Spleen (tissue), 11 donors: ENCODE measurements at regions not wholly inside any gene's neighbourhood (a gene's known extent, or its start where the extent isn't known, plus 50 kb on each side); places are given as distances from the start of the nearest gene placed in this dataset.
"Not testable (repeated sequence)": the region's sequence is repeated elsewhere in the genome, so short reads cannot be mapped to it uniquely, and the experiment has no call there.

ENCODE experiments used
- DNase-seq: peaks from one replicate; pipeline ENCODE4 v3.0.0-alpha.2; 2020
- H3K27ac ChIP-seq, 8 donors: fragments of 200-600 bp; sonication (generic) in 7 of 8; 1 replicate in 4 of 8; 2 replicates in 4 of 8; pipeline versions ENCODE4 v1.5.0 to v1.8.0; 2016 to 2021; ENCODE audit warnings: inconsistent platforms in 4 of 8, mild to moderate bottlenecking in 4 of 8, moderate library complexity in 1 of 8
- H3K27me3 ChIP-seq, 7 donors: fragments of 200-600 bp; sonication (generic) in 6 of 7; replicated peaks in 1 of 7; 1 replicate in 4 of 7; 2 replicates in 3 of 7; pipeline versions ENCODE4 v1.5.0 to v1.8.0; 2016 to 2021; ENCODE audit warnings: inconsistent platforms in 3 of 7, mild to moderate bottlenecking in 1 of 7
- H3K36me3 ChIP-seq, 6 donors: fragments of 200-600 bp; sonication (generic) in 5 of 6; 1 replicate in 4 of 6; 2 replicates in 2 of 6; pipeline versions ENCODE4 v1.5.0 to v1.8.0; 2016 to 2021; ENCODE audit warnings: inconsistent platforms in 2 of 6
- H3K4me1 ChIP-seq, 6 donors: fragments of 200-600 bp; sonication (generic) in 5 of 6; 1 replicate in 3 of 6; 2 replicates in 3 of 6; pipeline versions ENCODE4 v1.5.0 to v1.8.0; 2016 to 2021; ENCODE audit warnings: inconsistent platforms in 3 of 6
- H3K4me3 ChIP-seq, 8 donors: fragments of 200-600 bp; sonication (generic) in 7 of 8; 1 replicate in 4 of 8; 2 replicates in 4 of 8; pipeline versions ENCODE4 v1.5.0 to v1.8.0; 2016 to 2021; ENCODE audit warnings: inconsistent platforms in 4 of 8, mild to moderate bottlenecking in 4 of 8, moderate library complexity in 2 of 8
- H3K9me3 ChIP-seq, 8 donors: fragments of 200-600 bp; sonication (generic) in 7 of 8; 1 replicate in 4 of 8; 2 replicates in 4 of 8; pipeline versions ENCODE4 v1.5.0 to v1.8.0; 2016 to 2021; ENCODE audit warnings: inconsistent platforms in 4 of 8
- POLR2A ChIP-seq, 3 donors: fragments of 450-650 bp; IDR thresholded peaks; one replicate each; pipeline ENCODE4 v1.5.1; 2017; ENCODE audit warnings: antibody characterized with exemption in 3 of 3, mild to moderate bottlenecking in 1 of 3
- POLR2AphosphoS5 ChIP-seq, 3 donors: sonication (generic); formaldehyde crosslinking; IDR thresholded peaks; one replicate each; pipeline ENCODE4 v1.5.1; 2017; ENCODE audit warnings: antibody characterized with exemption in 3 of 3
- WGBS, 5 donors: extraction: QIAGEN DNeasy Blood & Tissue Kit in 3 of 5; methylation state at CpG; one replicate each; pipeline versions ENCODE4 v1.1.5 to v1.1.7; 2013 to 2018; 5-methylcytosine and 5-hydroxymethylcytosine counted together
- intact Hi-C: fragments of 100-400 bp; cut with DNase I; formaldehyde crosslinking; loops from one replicate; pipeline ENCODE4 v1.15.0; 2023; ENCODE audit warnings: low total_unique reads
- TF ChIP-seq, protein P1 (sequence below), 11 experiments: fragments of 200-600 bp in 7 of 11; fragments of 450-650 bp in 4 of 11; sonication (generic) in 4 of 11; IDR thresholded peaks in 8 of 11; conservative IDR thresholded peaks in 3 of 11; 1 replicate in 7 of 11; 2 replicates in 4 of 11; pipeline versions ENCODE4 v1.4.0 to v1.8.0; 2016 to 2021; ENCODE audit warnings: antibody characterized with exemption in 11 of 11, inconsistent platforms in 4 of 11, mild to moderate bottlenecking in 1 of 11
- donor health status: healthy with polysubstance abuse.
- donor health status: DM: no; HTN: no; CAD: no; lungs with moderate emphysema.
- donor health status: DM: no; HTN: no; CAD: no.
- donor health status: Bipolar disorder and iron deficiency.
- donor health status: healthy.
- donor health status: DM: no; HTN: no; CAD: no.
- donor health status: DM: yes; HTN: yes; CAD: no.

DNA sequence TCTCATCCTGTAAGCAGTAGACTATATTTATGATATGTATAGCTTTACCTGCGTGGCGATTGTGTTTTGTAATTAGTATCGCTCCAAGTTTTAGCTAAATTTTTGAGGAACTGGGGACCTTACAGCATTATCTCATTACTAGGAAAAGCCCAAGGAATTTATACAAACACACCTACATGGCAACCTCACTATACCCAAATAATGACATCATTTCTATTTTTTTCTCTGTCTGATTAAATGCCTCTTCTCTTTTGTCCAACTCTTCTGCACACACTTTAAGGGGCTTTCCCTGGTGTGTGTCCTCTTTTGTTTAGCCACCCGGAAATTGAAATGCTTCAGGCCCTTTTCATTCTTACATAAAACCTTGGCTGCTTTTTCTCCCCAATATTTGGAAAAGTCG, 82.9 kb upstream of the EXOC2 start:
- Histone ChIP-seq H3K4me1 (no peaks in the 10 kb centered on the region), H3K27ac (no peak overlapping the region), H3K36me3 (no peaks in the 10 kb centered on the region), H3K4me3 (no peak overlapping the region), H3K9me3 (peaks cover 0 to 10% (median 2%) of the 10 kb centered on the region in 8 donors), H3K27me3 (peaks cover 0 to 8% (median 0%) of the 10 kb centered on the region in 7 donors)
- no peak for DNase-seq
- 54 to 91% (median 69%) methylated on average over 5 of the region's 5 CpGs for WGBS, 5 donors
- intact Hi-C loops, result no loop called here
- TF ChIP-seq, protein P1, sequence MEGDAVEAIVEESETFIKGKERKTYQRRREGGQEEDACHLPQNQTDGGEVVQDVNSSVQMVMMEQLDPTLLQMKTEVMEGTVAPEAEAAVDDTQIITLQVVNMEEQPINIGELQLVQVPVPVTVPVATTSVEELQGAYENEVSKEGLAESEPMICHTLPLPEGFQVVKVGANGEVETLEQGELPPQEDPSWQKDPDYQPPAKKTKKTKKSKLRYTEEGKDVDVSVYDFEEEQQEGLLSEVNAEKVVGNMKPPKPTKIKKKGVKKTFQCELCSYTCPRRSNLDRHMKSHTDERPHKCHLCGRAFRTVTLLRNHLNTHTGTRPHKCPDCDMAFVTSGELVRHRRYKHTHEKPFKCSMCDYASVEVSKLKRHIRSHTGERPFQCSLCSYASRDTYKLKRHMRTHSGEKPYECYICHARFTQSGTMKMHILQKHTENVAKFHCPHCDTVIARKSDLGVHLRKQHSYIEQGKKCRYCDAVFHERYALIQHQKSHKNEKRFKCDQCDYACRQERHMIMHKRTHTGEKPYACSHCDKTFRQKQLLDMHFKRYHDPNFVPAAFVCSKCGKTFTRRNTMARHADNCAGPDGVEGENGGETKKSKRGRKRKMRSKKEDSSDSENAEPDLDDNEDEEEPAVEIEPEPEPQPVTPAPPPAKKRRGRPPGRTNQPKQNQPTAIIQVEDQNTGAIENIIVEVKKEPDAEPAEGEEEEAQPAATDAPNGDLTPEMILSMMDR (IDR thresholded peaks at IDR 0.05 in 8 of 11, conservative IDR thresholded peaks at IDR 0.05 in 3 of 11), result no peak
- TF ChIP-seq POLR2AphosphoS5 (IDR thresholded peaks at IDR 0.05) (no peak), POLR2A (IDR thresholded peaks at IDR 0.05) (no peak)

DNA sequence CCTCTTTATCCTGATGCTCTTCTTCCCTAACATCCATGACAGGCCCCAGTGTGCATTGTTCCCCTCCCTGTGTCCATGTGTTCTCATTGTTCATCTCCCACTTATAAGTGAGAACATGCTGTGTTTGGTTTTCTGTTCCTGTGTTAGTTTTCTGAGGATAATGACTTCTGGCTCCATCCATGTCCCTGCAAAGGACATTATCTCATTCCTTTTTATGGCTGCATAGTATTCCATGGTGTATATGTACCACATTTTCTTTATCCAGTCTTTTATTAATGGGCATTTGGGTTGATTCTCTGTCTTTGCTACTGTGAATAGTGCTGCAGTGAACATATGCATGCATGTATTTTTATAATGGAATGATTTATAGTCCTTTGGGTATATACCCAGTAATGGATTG, 78.7 kb upstream of the EXOC2 start:
- H3K4me3 ChIP-seq, H3K27ac ChIP-seq, H3K27me3 ChIP-seq, intact Hi-C loops, H3K4me1 ChIP-seq, H3K36me3 ChIP-seq, DNase-seq: not testable (repeated sequence)
- peaks cover 0 to 10% (median 2%) of the 10 kb centered on the region in 8 donors for H3K9me3 ChIP-seq

GRCh38 chr6:767755-768512, 75.0 kb upstream of the EXOC2 start:
- intact Hi-C loops, result no loop called here
- WGBS, 5 donors, result 84 to 92% (median 89%) methylated on average over 4 of the region's 4 CpGs
- H3K27ac ChIP-seq, result no peak overlapping the region

GRCh38 chr6:766625-767024, 73.7 kb upstream of the EXOC2 start:
- peaks cover 0 to 2% (median 0%) of the 10 kb centered on the region in 8 donors for H3K9me3 ChIP-seq
- H3K27ac ChIP-seq, result no peak overlapping the region
- H3K4me3 ChIP-seq, result no peak overlapping the region
- no peaks in the 10 kb centered on the region for H3K36me3 ChIP-seq
- no peaks in the 10 kb centered on the region for H3K4me1 ChIP-seq
- TF ChIP-seq, protein P1 (IDR thresholded peaks at IDR 0.05 in 8 of 11, conservative IDR thresholded peaks at IDR 0.05 in 3 of 11), result no peak
- TF ChIP-seq POLR2A (IDR thresholded peaks at IDR 0.05) (no peak), POLR2AphosphoS5 (IDR thresholded peaks at IDR 0.05) (no peak)
- 63 to 81% (median 68%) methylated on average over 5 of the region's 5 CpGs for WGBS, 5 donors
- intact Hi-C loops, result no loop called here
- peaks cover 0 to 18% (median 0%) of the 10 kb centered on the region in 7 donors for H3K27me3 ChIP-seq
- DNase-seq, result no peak

More at GRCh38 chr6:767755-768512, 75.0 kb upstream of the EXOC2 start:
- TF ChIP-seq POLR2AphosphoS5 (IDR thresholded peaks at IDR 0.05) (no peak), POLR2A (IDR thresholded peaks at IDR 0.05) (no peak)
- TF ChIP-seq, protein P1 (IDR thresholded peaks at IDR 0.05 in 8 of 11, conservative IDR thresholded peaks at IDR 0.05 in 3 of 11), result no peak
- H3K27me3 ChIP-seq, result peaks cover 0 to 18% (median 0%) of the 10 kb centered on the region in 7 donors
- DNase-seq, result no peak
- H3K36me3 ChIP-seq, result no peaks in the 10 kb centered on the region
- peaks cover 0 to 10% (median 2%) of the 10 kb centered on the region in 8 donors for H3K9me3 ChIP-seq
- no peak overlapping the region for H3K4me3 ChIP-seq
- no peaks in the 10 kb centered on the region for H3K4me1 ChIP-seq
